GM12865 (cell line): ENCODE measurements at regions not wholly inside any gene's neighbourhood (a gene's known extent, or its start where the extent isn't known, plus 50 kb on each side); places are given as distances from the start of the nearest gene placed in this dataset.
A peak's percentile ranks its signal among the peaks of the same experiment; 100 is the strongest.
"Not testable (repeated sequence)": the region's sequence is repeated elsewhere in the genome, so short reads cannot be mapped to it uniquely, and the experiment has no call there.

Experiments used
- DNase-seq: peaks from one replicate; pipeline ENCODE4 v3.0.0; 2010; ENCODE audit warnings: low read depth
- H3K4me3 ChIP-seq: 2 replicates; pipeline ENCODE4 v1.5.1; 2011; ENCODE audit warnings: mild to moderate bottlenecking, low read depth, low read length, control low read depth
- CTCF ChIP-seq: IDR thresholded peaks from 2 replicates; pipeline ENCODE4 v1.5.1; 2011; ENCODE audit warnings: low read length, control low read depth, low read depth, inconsistent platforms; ENCODE audit not compliant: insufficient read depth; ENCODE audit errors: missing control alignments

- no peak overlapping the region for H3K4me3 ChIP-seq
- peak; percentile 42 for DNase-seq
- TF ChIP-seq CTCF: no peak
These were observed 60.6 kb upstream of the EMB start for GRCh38 chr5:50501491-50502228.

- H3K4me3 ChIP-seq, DNase-seq: not testable (repeated sequence)
- TF ChIP-seq CTCF: peak; percentile 5
These were observed 72.0 kb upstream of the EMB start for GRCh38 chr5:50513028-50513457.

- not testable (repeated sequence) for H3K4me3 ChIP-seq, DNase-seq
These were observed 80.0 kb upstream of the EMB start for GRCh38 chr5:50521060-50521459.

- DNase-seq, H3K4me3 ChIP-seq: not testable (repeated sequence)
These were observed 86.5 kb upstream of the EMB start for GRCh38 chr5:50527514-50528060.

GRCh38 chr5:50535393-50535792 lies 94.3 kb upstream of the EMB start:
- no peak for DNase-seq
- H3K4me3 ChIP-seq: no peak overlapping the region
- TF ChIP-seq CTCF: no peak

GRCh38 chr5:50537534-50537933 lies 96.4 kb upstream of the EMB start:
- H3K4me3 ChIP-seq, DNase-seq: not testable (repeated sequence)

- no peak for DNase-seq
These were observed 106.2 kb upstream of the EMB start for GRCh38 chr5:50547303-50547702.

GRCh38 chr5:50550267-50550666 lies 109.2 kb upstream of the EMB start:
- no peak for DNase-seq
- H3K4me3 ChIP-seq: no peak overlapping the region
- TF ChIP-seq CTCF: no peak

More at GRCh38 chr5:50547303-50547702, 106.2 kb upstream of the EMB start:
- no peak for TF ChIP-seq CTCF
- no peak overlapping the region for H3K4me3 ChIP-seq
